Liver (tissue), 3 donors: ENCODE measurements at regions not wholly inside any gene's neighbourhood (a gene's known extent, or its start where the extent isn't known, plus 50 kb on each side); places are given as distances from the start of the nearest gene placed in this dataset.
"Not testable (repeated sequence)": the region's sequence is repeated elsewhere in the genome, so short reads cannot be mapped to it uniquely, and the experiment has no call there.

Experiments used
- ATF3 ChIP-seq: IDR thresholded peaks from 2 replicates; pipeline ENCODE4 v1.6.1; 2016; ENCODE audit warnings: antibody characterized with exemption
- CTCF ChIP-seq: fragments of 150-350 bp; IDR thresholded peaks from 2 replicates; pipeline ENCODE4 v1.5.1; 2017; ENCODE audit warnings: improper control_type of control experiment, low read depth, low read length; ENCODE audit not compliant: missing input control
- EGR1 ChIP-seq, 2 donors: IDR thresholded peaks; 2 replicates each; pipeline ENCODE4 v1.6.1; 2016 to 2018; ENCODE audit warnings: antibody characterized with exemption in 2 of 2, low read depth in 2 of 2
- GABPA ChIP-seq, 2 donors: IDR thresholded peaks in 1 of 2; conservative IDR thresholded peaks in 1 of 2; 2 replicates each; pipeline ENCODE4 v1.6.1; 2016; ENCODE audit warnings: antibody characterized with exemption in 2 of 2, mild to moderate bottlenecking in 1 of 2, moderate library complexity in 1 of 2
- JUND ChIP-seq, 2 donors: IDR thresholded peaks; 2 replicates each; pipeline ENCODE4 v1.6.1; 2016; ENCODE audit warnings: antibody characterized with exemption in 2 of 2
- MAX ChIP-seq: IDR thresholded peaks from 2 replicates; pipeline ENCODE4 v1.6.1; 2016; ENCODE audit warnings: antibody characterized with exemption
- RAD21 ChIP-seq, 2 donors: IDR thresholded peaks; 2 replicates each; pipeline ENCODE4 v1.6.1; 2016; ENCODE audit warnings: antibody characterized with exemption in 2 of 2, mild to moderate bottlenecking in 2 of 2
- REST ChIP-seq: IDR thresholded peaks from 2 replicates; pipeline ENCODE4 v1.6.1; 2016; ENCODE audit warnings: antibody characterized with exemption, mild to moderate bottlenecking
- RXRA ChIP-seq, 2 donors: IDR thresholded peaks; 2 replicates each; pipeline ENCODE4 v1.6.1; 2017 to 2018; ENCODE audit warnings: antibody characterized with exemption in 2 of 2, mild to moderate bottlenecking in 1 of 2
- SP1 ChIP-seq: IDR thresholded peaks from 2 replicates; pipeline ENCODE4 v1.6.1; 2018; ENCODE audit warnings: antibody characterized with exemption, mild to moderate bottlenecking
- TAF1 ChIP-seq: conservative IDR thresholded peaks from 2 replicates; pipeline ENCODE4 v1.6.1; 2016; ENCODE audit warnings: antibody characterized with exemption, mild to moderate bottlenecking
- YY1 ChIP-seq: IDR thresholded peaks from 2 replicates; pipeline ENCODE4 v1.6.1; 2016; ENCODE audit warnings: antibody characterized with exemption, mild to moderate bottlenecking
- ZBTB33 ChIP-seq: IDR thresholded peaks from 2 replicates; pipeline ENCODE4 v1.6.1; 2016; ENCODE audit warnings: antibody characterized with exemption
- donor health status: healthy.
- donor health status: healthy.

GRCh38 chr2:12024197-12024907, 277.9 kb downstream of the LPIN1 start:
- TF ChIP-seq CTCF; TAF1; MAX; REST; JUND (IDR thresholded peaks at IDR 0.05); YY1; ATF3; ZBTB33; SP1; RAD21 (IDR thresholded peaks at IDR 0.05); RXRA (IDR thresholded peaks at IDR 0.05); EGR1 (IDR thresholded peaks at IDR 0.05; ENCODE audit: low read depth in 2 of 2); GABPA (IDR thresholded peaks at IDR 0.05 in 1 of 2, conservative IDR thresholded peaks at IDR 0.05 in 1 of 2): not testable (repeated sequence)
